Muscle of leg (tissue), 3 donors: ENCODE measurements at regions not wholly inside any gene's neighbourhood (a gene's known extent, or its start where the extent isn't known, plus 50 kb on each side); places are given as distances from the start of the nearest gene placed in this dataset.

Experiments
- DNase-seq: peaks from one replicate; pipeline ENCODE4 v3.0.0; 2013
- H3K27ac ChIP-seq: one replicate; pipeline ENCODE4 v1.5.1; 2013; ENCODE audit warnings: mild to moderate bottlenecking, low read length, control low read depth
- H3K27me3 ChIP-seq: one replicate; pipeline ENCODE4 v1.6.1; 2013; ENCODE audit warnings: low read length; ENCODE audit not compliant: control insufficient read depth, insufficient read depth
- H3K36me3 ChIP-seq: one replicate; pipeline ENCODE4 v1.6.1; 2013; ENCODE audit warnings: low read length; ENCODE audit not compliant: control insufficient read depth, insufficient read depth
- H3K4me1 ChIP-seq: one replicate; pipeline ENCODE4 v1.6.1; 2013; ENCODE audit warnings: low read length; ENCODE audit not compliant: control insufficient read depth, insufficient read depth
- H3K4me3 ChIP-seq: one replicate; pipeline ENCODE4 v1.5.1; 2013; ENCODE audit warnings: low read length, control low read depth
- H3K9me3 ChIP-seq: replicated peaks from 2 replicates; pipeline ENCODE4 v1.6.1; 2013; ENCODE audit warnings: low read depth, low read length; ENCODE audit not compliant: control insufficient read depth
- WGBS: methylation state at CpG from one replicate; pipeline ENCODE4 v1.1.5; 2013; ENCODE audit warnings: missing lambda C conversion rate; ENCODE audit not compliant: insufficient coverage; 5-methylcytosine and 5-hydroxymethylcytosine counted together

DNA sequence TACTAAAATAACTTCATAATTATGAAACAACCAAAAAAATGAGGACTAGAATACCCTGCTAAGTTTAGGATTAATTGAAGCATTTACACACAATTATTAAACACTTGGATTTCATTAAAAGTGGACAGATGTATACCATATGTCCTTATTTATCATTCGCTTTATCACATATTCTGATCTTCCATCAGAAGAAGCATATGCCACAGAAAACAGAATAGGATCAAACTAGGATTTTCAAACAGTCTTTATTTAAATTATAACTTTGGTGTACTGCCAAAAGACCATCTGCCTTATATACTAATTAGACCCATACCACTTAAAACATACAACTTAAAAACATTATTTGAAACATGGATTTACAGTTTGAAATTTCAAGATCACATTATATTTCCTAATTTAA lies 727.1 kb upstream of the KLHL1 start:
- no CpG with 5 or more reads among the region's 1 CpG for WGBS
- DNase-seq: no peak
- no peaks in the 10 kb centered on the region for H3K36me3 ChIP-seq

DNA sequence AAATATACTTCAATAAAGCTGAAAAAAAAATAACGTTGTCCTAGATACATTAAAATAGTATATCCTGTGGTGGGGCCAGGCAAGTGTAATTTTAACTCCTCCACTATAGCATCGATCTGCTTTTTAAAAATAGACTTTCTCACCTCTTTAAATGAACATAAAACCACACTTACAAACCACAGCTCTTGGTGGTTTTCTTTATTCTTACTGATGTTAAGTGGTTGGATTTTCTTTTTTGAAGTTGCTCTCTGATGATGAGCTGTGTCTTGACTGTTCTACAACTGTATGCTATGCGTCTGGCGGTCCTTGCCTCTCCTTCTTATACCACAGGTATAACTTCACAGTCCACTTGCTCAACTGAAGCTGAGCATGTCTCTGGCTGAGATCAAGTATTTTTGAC lies 721.5 kb upstream of the KLHL1 start:
- WGBS: no CpG with 5 or more reads among the region's 4 CpGs
- Histone ChIP-seq H3K36me3 (no peaks in the 10 kb centered on the region), H3K4me1 (no peaks in the 10 kb centered on the region), H3K4me3 (no peak overlapping the region), H3K27ac (no peak overlapping the region), H3K27me3 (no peaks in the 10 kb centered on the region), H3K9me3 (no peaks in the 10 kb centered on the region)
- DNase-seq: no peak

More for the DNA sequence above, 727.1 kb upstream of the KLHL1 start:
- no peaks in the 10 kb centered on the region for H3K4me1 ChIP-seq
- H3K4me3 ChIP-seq: no peak overlapping the region
- no peaks in the 10 kb centered on the region for H3K27me3 ChIP-seq
- H3K27ac ChIP-seq: no peak overlapping the region
- no peaks in the 10 kb centered on the region for H3K9me3 ChIP-seq

DNA sequence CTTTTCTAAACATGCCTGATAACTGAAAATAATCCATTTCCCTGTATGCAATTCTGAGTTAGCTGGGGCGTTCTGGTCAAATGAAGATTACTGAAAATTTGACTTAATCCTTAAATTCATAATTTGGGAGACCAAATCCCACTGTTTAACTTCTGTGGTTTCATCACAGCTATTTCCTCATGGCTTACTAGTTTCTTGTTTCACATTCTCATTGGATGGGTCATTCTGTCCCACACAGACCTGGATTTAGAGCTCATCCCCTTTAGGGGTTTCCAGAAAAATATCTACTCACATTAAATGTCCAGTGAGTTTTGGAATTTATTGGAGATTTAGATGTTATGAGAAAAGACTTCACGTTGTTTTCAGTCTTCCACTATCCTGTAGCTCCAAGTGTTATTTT lies 709.3 kb upstream of the KLHL1 start:
- H3K4me3 ChIP-seq: no peak overlapping the region
- no peaks in the 10 kb centered on the region for H3K27me3 ChIP-seq
- no CpG with 5 or more reads among the region's 2 CpGs for WGBS
- no peaks in the 10 kb centered on the region for H3K9me3 ChIP-seq
- no peak for DNase-seq
- H3K36me3 ChIP-seq: no peaks in the 10 kb centered on the region
- H3K4me1 ChIP-seq: no peaks in the 10 kb centered on the region
- H3K27ac ChIP-seq: no peak overlapping the region

DNA sequence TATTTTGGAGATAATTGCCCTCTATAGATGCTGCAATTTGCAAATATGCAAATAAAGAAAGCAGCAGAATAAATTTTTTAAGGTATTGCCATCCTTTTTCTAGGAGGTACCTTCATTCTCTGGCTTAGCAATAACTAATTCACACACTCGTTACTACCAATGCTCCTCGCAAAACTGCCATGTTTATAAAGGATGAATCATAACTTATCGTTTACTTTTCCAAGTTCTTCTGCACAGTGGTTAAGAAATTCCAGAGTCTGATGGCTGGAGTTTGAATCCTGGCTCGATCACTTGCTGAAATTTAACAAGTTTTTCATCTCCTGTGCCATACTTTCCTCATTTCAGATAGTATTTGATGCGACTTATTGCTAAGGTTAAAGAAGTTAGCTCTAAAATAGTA lies 708.6 kb upstream of the KLHL1 start:
- Histone ChIP-seq H3K27ac (no peak overlapping the region), H3K27me3 (no peaks in the 10 kb centered on the region), H3K36me3 (no peaks in the 10 kb centered on the region), H3K9me3 (no peaks in the 10 kb centered on the region), H3K4me1 (no peaks in the 10 kb centered on the region), H3K4me3 (no peak overlapping the region)
- no CpG with 5 or more reads among the region's 5 CpGs for WGBS
- no peak for DNase-seq

DNA sequence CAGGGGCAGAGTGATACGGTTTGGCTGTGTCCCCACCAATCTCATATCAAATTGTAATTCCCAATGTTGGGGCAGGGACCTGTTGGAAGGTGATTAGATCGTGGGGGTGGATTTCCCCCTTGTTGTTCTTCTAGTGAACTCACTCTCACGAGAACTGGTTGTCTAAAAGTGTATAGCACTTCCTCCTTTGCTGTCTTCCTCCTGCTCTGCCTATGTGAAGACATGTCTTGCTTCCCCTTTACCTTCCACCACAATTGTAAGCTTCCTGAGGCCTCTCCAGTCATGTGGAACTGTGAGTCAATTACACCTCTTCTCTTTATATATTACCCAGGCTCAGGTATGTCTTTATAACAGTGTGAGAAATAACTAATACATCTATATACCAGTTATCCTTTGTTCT lies 706.4 kb upstream of the KLHL1 start:
- Histone ChIP-seq H3K27ac (no peak overlapping the region), H3K36me3 (no peaks in the 10 kb centered on the region), H3K4me3 (no peak overlapping the region), H3K9me3 (no peaks in the 10 kb centered on the region), H3K27me3 (no peaks in the 10 kb centered on the region), H3K4me1 (no peaks in the 10 kb centered on the region)
- no CpG with 5 or more reads among the region's 3 CpGs for WGBS
- no peak for DNase-seq

DNA sequence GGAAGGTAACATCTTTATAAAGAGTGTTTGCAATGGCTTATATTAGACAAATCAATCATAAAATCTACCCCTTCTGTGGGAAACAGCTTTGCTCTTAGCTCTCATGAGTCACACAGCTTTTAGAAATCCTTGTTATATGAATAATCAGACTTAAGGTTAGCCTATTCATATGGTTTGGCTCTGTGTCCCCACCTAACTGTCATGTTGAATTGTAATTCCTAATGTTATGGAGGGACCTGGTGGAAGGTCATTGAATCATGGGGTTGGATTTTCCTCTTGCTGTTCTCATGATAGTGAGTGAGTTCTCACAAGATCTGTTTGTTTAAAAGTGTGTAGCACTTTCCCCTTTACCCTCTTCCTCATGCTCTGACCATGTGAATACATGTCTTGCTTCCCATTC lies 704.2 kb upstream of the KLHL1 start:
- no peaks in the 10 kb centered on the region for H3K9me3 ChIP-seq
- H3K4me3 ChIP-seq: no peak overlapping the region

DNA sequence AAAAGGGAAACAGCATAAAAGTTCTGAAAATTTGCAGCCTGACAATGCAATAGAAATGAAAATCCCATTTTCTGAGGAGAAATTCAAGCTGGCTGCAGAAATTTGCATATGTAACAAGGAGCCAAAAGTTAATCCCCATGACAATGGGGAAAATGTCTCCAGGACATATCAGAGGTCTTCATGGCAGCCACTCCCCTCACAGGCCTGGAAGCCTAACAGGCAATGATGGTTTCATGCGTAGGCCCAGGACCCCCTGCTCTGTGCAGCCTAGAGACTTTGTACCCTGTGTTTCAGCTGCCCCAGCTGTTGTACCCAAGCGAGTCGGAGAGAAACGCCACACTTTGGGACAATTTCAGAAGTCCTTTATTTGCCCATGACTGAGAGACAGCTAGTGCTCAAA lies 701.3 kb upstream of the KLHL1 start:
- Histone ChIP-seq H3K27me3 (no peaks in the 10 kb centered on the region), H3K36me3 (no peaks in the 10 kb centered on the region), H3K4me1 (no peaks in the 10 kb centered on the region), H3K27ac (no peak overlapping the region), H3K9me3 (no peaks in the 10 kb centered on the region), H3K4me3 (no peak overlapping the region)
- no peak for DNase-seq
- WGBS: 82% methylated on average over 4 of the region's 4 CpGs

More for the DNA sequence above, 704.2 kb upstream of the KLHL1 start:
- Histone ChIP-seq H3K27me3 (no peaks in the 10 kb centered on the region), H3K4me1 (no peaks in the 10 kb centered on the region), H3K36me3 (no peaks in the 10 kb centered on the region), H3K27ac (no peak overlapping the region)
- DNase-seq: no peak

DNA sequence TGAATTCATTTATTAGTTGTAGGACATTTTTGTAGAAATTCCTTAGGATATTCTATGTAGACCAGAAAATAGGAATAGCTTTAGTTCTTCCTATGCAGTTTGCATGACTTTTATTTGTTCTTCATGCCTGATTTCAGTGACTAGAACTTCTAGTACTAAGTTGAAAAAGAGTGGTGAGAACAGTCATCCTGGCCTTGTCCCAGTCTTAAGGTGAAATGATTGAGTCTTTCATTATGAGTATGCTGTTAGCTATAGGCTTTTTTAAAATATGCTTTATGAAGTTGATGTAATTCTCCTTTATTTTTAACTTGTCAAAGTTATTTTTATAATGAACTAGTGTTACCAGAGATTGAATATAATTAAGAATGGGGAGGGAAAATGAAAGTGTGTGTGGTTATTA lies 690.1 kb upstream of the KLHL1 start:
- Histone ChIP-seq H3K36me3 (no peaks in the 10 kb centered on the region), H3K9me3 (no peaks in the 10 kb centered on the region), H3K4me1 (no peaks in the 10 kb centered on the region), H3K4me3 (no peak overlapping the region), H3K27ac (no peak overlapping the region), H3K27me3 (no peaks in the 10 kb centered on the region)
- no peak for DNase-seq

DNA sequence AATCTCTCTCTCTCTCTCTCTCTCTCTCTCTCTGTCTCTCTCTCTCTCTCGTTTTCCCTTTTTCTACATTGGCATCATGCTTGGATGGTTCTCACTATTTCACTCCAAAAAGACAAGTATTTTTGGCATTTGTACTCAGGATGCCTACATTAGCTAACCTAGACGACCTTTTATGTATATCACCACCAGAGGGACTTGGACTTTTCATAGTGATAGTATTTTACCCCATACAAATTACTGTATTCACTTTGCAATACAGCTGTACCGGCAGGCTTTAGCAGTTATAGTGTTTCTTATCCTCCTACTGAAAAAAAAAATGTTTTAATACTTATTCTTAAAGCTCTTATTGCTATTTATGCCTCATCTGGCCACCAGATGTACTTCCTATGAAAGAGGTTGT lies 687.2 kb upstream of the KLHL1 start:
- no CpG with 5 or more reads among the region's 3 CpGs for WGBS
- no peak overlapping the region for H3K27ac ChIP-seq
- DNase-seq: peak; percentile 5
- H3K4me1 ChIP-seq: no peaks in the 10 kb centered on the region
- no peaks in the 10 kb centered on the region for H3K36me3 ChIP-seq
- H3K9me3 ChIP-seq: no peaks in the 10 kb centered on the region
- no peak overlapping the region for H3K4me3 ChIP-seq
- no peaks in the 10 kb centered on the region for H3K27me3 ChIP-seq

DNA sequence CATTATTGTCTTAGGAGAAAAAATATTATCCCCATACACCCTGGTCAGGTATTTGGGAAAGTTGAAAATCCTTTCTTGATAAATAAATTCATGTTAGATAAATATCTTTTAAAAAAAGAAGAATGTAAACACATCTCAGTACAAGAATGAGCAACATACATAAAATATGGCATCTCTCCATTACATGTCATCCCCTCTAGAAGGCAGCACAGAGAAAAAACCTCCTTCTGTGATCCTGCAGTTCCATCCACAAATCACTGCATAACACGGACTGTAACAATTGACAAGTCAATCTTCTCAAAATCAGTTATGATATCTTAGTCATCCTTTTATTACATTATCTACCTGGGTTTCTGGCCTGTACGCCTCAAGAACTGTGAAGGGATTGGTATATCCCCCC lies 683.9 kb upstream of the KLHL1 start:
- WGBS: 80% methylated on average over 1 of the region's 2 CpGs
- Histone ChIP-seq H3K36me3 (no peaks in the 10 kb centered on the region), H3K4me1 (no peaks in the 10 kb centered on the region), H3K4me3 (no peak overlapping the region), H3K27ac (no peak overlapping the region), H3K9me3 (no peaks in the 10 kb centered on the region), H3K27me3 (no peaks in the 10 kb centered on the region)
- DNase-seq: no peak

DNA sequence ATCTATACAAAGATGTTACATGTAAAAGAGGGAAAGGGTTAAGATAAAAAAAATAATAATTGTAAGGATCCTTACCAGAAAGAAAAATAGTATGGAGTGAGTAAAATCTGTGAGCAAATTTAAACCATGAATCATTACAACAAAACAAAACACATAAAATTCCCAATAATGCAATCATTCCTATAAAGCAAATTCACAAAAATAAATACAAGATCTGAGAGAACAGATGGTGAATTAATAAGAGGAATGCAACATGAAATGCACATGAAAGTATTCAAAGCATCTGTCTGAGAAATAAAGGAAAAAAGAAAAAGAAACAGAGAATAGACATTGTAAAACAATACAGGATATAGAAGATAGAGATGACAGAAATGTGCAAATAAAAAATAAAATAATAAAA lies 681.5 kb upstream of the KLHL1 start:
- Histone ChIP-seq H3K27me3 (no peaks in the 10 kb centered on the region), H3K4me3 (no peak overlapping the region), H3K9me3 (no peaks in the 10 kb centered on the region), H3K36me3 (no peaks in the 10 kb centered on the region), H3K4me1 (no peaks in the 10 kb centered on the region), H3K27ac (no peak overlapping the region)
- DNase-seq: no peak
